ENCODE measurements at regions not wholly inside any gene's neighbourhood (a gene's known extent, or its start where the extent isn't known, plus 50 kb on each side); places are given as distances from the start of the nearest gene placed in this dataset.
A peak's percentile ranks its signal among the peaks of the same experiment; 100 is the strongest.

- H3K27me3 ChIP-seq (ENCODE audit: insufficient read depth) = no peaks in the 10 kb centered on the region
- no peaks in the 10 kb centered on the region for H3K36me3 ChIP-seq (replicated peaks in 1 of 2; ENCODE audit: control insufficient read depth in 1 of 2, insufficient read depth in 2 of 2, low read length in 1 of 2)
- ChIA-PET CTCF (interaction anchor here (0.7 to 1.4 kb wide), 3 partner anchors 9 to 655 kb away, joined by 3 read pairs; no protein-coding TSS in a partner anchor), POLR2A (no interaction called here)
- no peak overlapping the region for H3K4me2 ChIP-seq
- no peaks in the 10 kb centered on the region for H3K9me3 ChIP-seq
- no peaks in the 10 kb centered on the region for H3K79me2 ChIP-seq (ENCODE audit: insufficient read depth)
- TF ChIP-seq PBX3 (IDR thresholded peaks at IDR 0.05) = no peak
- TF ChIP-seq MXI1 (IDR thresholded peaks at IDR 0.05; ENCODE audit: low read depth, low read length) = no peak
- no peak for TF ChIP-seq EZH2phosphoT487 (IDR thresholded peaks at IDR 0.05; ENCODE audit: borderline replicate concordance, low read depth)
- TF ChIP-seq ELF1 (IDR thresholded peaks at IDR 0.05) = no peak
- no peak for TF ChIP-seq RXRA (IDR thresholded peaks at IDR 0.05; ENCODE audit: borderline replicate concordance, low read depth)
- no peak for TF ChIP-seq JUND (IDR thresholded peaks at IDR 0.05)
- TF ChIP-seq GATA2 (CRISPR knock-in tag; IDR thresholded peaks at IDR 0.05) = no peak
- no peak for TF ChIP-seq NFIC (IDR thresholded peaks at IDR 0.05; ENCODE audit: borderline replicate concordance)
- no peak for TF ChIP-seq POLR2AphosphoS5 (IDR thresholded peaks at IDR 0.05; ENCODE audit: low read depth, low read length)
- TF ChIP-seq FOXM1 (IDR thresholded peaks at IDR 0.05; ENCODE audit: low read depth) = no peak
- no peak for TF ChIP-seq FOXJ3 (CRISPR knock-in tag; IDR thresholded peaks at IDR 0.05)
- no peak for TF ChIP-seq GABPA (IDR thresholded peaks at IDR 0.05; ENCODE audit: low read depth)
- TF ChIP-seq YY1 (IDR thresholded peaks at IDR 0.05; ENCODE audit: low read depth) = no peak
- TF ChIP-seq RAD21 (IDR thresholded peaks at IDR 0.05; ENCODE audit: low read length) = no peak
- TF ChIP-seq RCOR1 (IDR thresholded peaks at IDR 0.05; ENCODE audit: low read length) = no peak
- 87% methylated on average over 2 of the region's 2 CpGs for WGBS (ENCODE audit: low lambda C conversion rate)
- H3K27ac ChIP-seq (ENCODE audit: low read depth in 2 of 2, low read length in 1 of 2) = no peak overlapping the region
- DNase-seq = no peak
- no peaks in the 10 kb centered on the region for H4K20me1 ChIP-seq (ENCODE audit: insufficient read depth)
- H3K4me3 ChIP-seq (ENCODE audit: low read depth in 2 of 2, low read length in 1 of 2) = no peak overlapping the region
- H2AFZ ChIP-seq (ENCODE audit: low read depth) = no peak overlapping the region
- no peak overlapping the region for H3K9ac ChIP-seq
- peaks cover 0 to 5% of the 10 kb centered on the region in 2 experiments; a peak in 1 of 4 replicates for H3K4me1 ChIP-seq (ENCODE audit: control insufficient read depth in 1 of 2, insufficient read depth in 2 of 2, low read depth in 1 of 2, low read length in 1 of 2)
- no peaks in the 10 kb centered on the region for H3K9me2 ChIP-seq
- H3F3A ChIP-seq (replicated peaks; ENCODE audit: insufficient read depth) = no peaks in the 10 kb centered on the region
Measured at GRCh38 chr2:149715894-149716293, 128.3 kb upstream of the MMADHC start.

- Histone ChIP-seq H3K9me3 (no peaks in the 10 kb centered on the region), H3F3A (replicated peaks; ENCODE audit: insufficient read depth) (no peaks in the 10 kb centered on the region), H3K27ac (ENCODE audit: low read depth in 2 of 2, low read length in 1 of 2) (peak overlapping the region in 1 of 2 experiments; percentile 22; a peak in 1 of 4 replicates), H3K27me3 (ENCODE audit: insufficient read depth) (no peaks in the 10 kb centered on the region), H3K9ac (no peak overlapping the region), H4K20me1 (ENCODE audit: insufficient read depth) (no peaks in the 10 kb centered on the region), H3K4me1 (ENCODE audit: control insufficient read depth in 1 of 2, insufficient read depth in 2 of 2, low read depth in 1 of 2, low read length in 1 of 2) (no peaks in the 10 kb centered on the region), H3K9me2 (no peaks in the 10 kb centered on the region), H2AFZ (ENCODE audit: low read depth) (no peak overlapping the region; the same call in 1 of the 2 replicates), H3K4me2 (no peak overlapping the region), H3K79me2 (ENCODE audit: insufficient read depth) (no peaks in the 10 kb centered on the region), H3K36me3 (replicated peaks in 1 of 2; ENCODE audit: control insufficient read depth in 1 of 2, insufficient read depth in 2 of 2, low read length in 1 of 2) (no peaks in the 10 kb centered on the region), H3K4me3 (ENCODE audit: low read depth in 2 of 2, low read length in 1 of 2) (no peak overlapping the region)
- CTCF ChIA-PET = interaction anchor here (0.8 to 1.9 kb wide), 4 partner anchors 10 to 119 kb away, joined by 4 to 8 read pairs (median 4); no protein-coding TSS in a partner anchor
- POLR2A ChIA-PET = no interaction called here
- 40% methylated on average over 3 of the region's 3 CpGs for WGBS (ENCODE audit: low lambda C conversion rate)
- TF ChIP-seq SMC3 (IDR thresholded peaks at IDR 0.05; ENCODE audit: low read depth, low read length) (peak; percentile 56), TAF1 (IDR thresholded peaks at IDR 0.05; ENCODE audit: borderline replicate concordance, low read depth, low read length) (no peak), RAD21 (IDR thresholded peaks at IDR 0.05; ENCODE audit: low read length) (peak; percentile 66), ZBTB33 (IDR thresholded peaks at IDR 0.05; ENCODE audit: borderline replicate concordance, low read depth) (no peak), FOSL2 (IDR thresholded peaks at IDR 0.05; ENCODE audit: borderline replicate concordance, low read depth) (no peak), CTCF (IDR thresholded peaks at IDR 0.05) (peak; percentile 71), NFIC (IDR thresholded peaks at IDR 0.05; ENCODE audit: borderline replicate concordance) (no peak)
- DNase-seq = peak; percentile 14
Measured at GRCh38 chr2:149715005-149715592, 127.5 kb upstream of the MMADHC start.
